ENCODE measurements at regions not wholly inside any gene's neighbourhood (a gene's known extent, or its start where the extent isn't known, plus 50 kb on each side); places are given as distances from the start of the nearest gene placed in this dataset.
A peak's percentile ranks its signal among the peaks of the same experiment; 100 is the strongest.
"Not testable (repeated sequence)": the region's sequence is repeated elsewhere in the genome, so short reads cannot be mapped to it uniquely, and the experiment has no call there.

DNA sequence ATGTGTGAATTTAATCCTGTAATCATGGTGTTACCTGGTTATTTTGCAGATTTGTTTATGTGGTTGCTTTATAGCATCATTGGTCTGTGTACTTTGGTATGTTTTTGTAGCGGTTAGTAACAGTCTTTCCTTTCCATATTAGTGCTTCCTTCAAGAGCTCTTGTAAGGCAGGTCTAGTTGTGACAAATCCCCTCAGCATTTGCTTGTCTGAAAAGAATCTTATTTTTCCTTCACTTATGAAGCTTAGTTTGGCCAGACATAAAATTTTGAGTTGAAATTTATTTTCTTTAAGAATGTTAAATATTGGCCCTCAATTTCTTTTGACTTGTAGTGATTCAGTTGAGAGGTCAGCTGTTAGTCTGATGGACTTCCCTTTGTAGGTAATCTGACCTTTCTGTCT, 1096.1 kb upstream of the SLIT2 start:
- DNase-seq (ENCODE audit: low read depth) = no peak

DNA sequence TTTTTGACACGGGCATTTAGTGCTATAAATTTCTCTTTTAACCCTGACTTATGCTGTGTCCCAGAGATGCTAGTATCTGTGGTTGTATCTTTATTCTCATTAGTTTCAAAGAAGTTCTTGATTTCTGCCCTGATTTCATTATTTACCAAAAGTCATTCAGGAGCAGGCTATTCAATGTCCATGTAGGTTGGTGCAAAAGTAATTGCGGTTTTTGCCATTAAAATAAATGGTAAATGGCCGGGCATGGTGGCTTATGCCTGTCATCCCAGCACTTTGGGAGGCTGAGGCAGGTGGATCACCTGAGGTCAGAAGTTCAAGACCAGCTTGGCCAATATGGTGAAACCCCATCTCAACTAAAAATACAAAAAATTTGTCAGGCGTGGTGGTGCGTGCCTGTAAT, 1097.4 kb upstream of the SLIT2 start:
- DNase-seq (ENCODE audit: low read depth) = not testable (repeated sequence)

DNA sequence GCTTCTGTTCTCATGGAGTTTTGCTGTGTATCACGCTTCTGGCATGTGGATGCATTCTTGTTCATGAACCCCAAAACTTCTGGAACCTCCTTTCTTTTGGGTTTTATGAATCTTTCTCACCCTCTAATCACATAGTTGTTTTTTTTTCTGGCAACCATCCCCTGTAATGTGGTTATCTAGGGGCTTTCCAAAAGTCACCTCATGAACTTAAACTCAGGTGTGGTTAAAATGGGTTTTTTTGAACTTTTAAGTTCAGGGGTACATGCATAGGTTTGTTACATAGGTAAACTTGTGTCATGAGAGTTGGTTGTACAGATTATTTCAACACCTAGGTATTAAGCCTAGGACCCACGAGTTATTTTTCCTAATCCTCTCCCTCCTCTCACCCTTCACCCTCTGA, 1099.4 kb upstream of the SLIT2 start:
- no peak for DNase-seq (ENCODE audit: low read depth)

DNA sequence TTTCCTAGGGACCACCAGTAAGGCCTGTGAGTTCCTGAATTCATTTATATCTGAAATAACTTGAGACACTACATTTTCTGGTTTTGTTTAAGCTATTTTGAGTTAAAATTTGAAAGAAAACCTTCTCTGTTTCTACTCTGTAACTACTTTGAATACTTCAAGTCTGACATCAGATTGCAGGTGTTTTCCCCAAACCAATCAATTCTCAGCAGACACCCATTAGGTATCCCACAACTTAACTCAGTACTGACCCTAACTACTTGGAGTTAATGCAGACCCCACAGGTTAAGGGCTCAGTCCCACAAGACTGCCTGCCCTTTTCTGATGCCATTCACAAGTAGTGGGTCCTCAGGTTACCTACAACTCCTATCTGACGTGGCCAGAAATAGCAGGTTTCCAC, 1100.0 kb upstream of the SLIT2 start:
- DNase-seq (ENCODE audit: low read depth) = no peak

DNA sequence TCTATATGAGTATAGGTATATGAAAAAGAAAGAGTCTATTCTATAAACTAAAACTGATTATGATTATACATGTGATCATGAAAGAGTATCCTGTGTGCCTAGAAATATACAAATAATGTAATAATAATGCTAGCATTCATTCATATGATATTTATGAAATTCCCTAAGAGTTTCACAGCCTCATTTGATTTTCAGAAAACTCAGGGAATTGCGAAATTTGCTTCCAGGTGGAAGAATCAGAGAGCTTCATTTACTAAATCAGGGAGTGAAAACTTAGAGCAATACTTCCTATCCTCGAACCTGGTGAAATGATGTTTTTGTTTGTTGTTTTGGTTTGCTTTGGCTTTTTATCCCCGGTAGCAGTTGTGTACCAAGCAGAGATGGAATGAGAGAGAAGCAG, 1105.7 kb upstream of the SLIT2 start:
- no peak for DNase-seq (ENCODE audit: low read depth)

DNA sequence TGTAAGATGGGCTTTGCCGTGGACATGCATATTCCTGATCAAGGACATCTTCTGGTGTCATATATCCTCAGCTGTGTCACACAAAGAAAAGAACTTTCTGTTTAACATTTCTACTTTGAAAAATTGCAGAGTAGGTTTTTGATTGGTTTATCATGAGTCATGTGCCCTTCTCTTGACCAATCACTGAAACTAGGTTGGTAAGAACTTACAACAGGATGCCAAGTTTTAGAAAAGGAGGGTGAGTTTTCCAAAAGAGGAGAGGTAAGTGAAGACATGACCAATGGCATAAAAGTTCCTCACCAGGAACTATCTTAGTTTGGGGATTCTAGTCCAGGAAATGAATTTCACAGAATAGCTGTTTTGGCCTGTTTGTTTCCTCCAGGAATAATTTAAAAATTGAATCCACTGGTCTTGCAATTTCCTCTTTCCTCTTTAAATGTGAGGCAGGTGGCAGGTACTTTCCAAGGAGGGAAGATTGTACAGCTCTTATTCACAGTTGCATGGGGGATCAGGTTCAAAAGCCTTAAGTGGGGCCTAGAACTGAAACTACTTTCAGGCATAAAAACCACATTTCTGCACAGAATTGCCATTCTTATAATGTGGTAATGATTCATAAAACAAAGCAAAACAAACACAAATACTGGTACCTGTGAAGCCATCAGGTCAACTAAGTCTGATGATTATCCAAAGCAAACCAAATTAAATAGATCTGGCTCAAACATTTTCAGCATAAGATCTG, 1114.5 kb upstream of the LCORL start:
- DNase-seq (ENCODE audit: low read depth) = no peak

DNA sequence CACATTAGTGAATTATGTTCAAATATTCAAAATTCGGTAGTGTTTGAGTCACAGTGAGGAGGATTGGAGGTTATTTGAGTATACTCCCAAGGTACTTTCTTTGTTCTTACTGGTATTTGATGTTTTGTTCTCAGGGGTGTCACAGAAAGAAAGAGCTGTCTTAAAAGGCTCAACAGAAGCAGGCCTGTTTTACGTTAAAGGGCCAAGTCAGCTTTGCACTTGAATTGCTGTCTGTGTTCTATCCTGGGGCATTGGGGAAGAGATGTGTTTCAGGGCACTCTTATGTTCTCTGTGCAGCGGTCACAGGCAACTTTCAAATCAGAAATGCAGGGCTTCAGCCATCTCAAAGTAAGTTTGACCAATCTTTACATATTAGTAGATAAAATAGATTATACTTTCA, 1113.1 kb upstream of the LCORL start:
- no peak for DNase-seq (ENCODE audit: low read depth)

DNA sequence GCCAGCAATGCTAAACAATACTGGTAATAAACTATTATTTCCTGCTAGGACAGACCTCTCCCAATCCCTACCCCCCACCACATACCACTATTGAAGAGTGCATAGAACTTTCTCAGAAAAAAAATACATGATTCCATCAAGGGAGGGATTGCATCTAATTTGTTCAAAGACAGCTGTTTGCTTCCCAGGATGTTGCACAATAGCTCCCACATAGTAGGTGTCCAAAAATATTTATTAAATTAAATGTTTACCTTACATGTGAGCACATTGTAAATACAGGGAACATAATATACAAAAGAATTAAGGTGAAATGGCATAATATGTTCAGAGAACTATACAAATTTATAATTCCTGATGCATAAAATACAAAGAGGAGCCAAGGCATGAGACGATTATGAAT, 1111.8 kb upstream of the LCORL start:
- no peak for DNase-seq (ENCODE audit: low read depth)

DNA sequence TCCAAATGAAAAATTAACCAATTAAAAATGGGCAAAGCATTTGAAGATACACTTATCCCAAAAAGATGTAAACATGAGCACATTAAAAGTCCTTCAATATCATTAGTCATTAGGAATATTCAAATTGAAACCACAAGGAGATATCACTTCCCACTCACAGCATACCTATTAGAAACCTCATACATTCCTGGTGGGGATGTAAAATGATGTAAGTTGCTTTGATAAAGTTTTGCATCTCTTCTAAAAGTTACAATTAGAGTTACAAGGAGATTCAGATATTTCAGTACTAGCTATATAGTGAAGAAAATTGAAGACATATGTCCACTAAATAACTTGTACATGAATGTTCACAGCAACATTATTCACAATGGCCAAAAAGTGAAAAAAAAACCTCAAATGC, 1109.3 kb upstream of the LCORL start:
- DNase-seq (ENCODE audit: low read depth) = peak; percentile 81

DNA sequence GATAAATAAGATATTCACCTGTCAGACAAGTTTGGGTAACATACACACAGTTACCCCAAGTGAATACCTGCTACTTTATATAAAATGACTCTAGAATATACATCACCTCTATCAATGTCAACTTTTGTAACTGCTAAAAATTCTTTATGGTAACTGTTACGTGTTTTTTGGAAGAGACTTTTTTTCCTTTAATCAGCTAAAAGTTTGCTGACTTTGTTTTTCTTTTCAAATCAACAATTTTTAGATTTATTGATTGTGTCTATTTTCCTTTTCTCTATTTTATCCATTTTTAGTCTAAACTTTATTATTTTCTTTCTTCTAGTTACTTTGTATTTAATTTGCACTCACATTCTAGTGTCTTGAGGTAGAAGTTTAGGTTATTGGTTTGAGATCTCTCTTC, 1106.6 kb upstream of the LCORL start:
- no peak for DNase-seq (ENCODE audit: low read depth)

DNA sequence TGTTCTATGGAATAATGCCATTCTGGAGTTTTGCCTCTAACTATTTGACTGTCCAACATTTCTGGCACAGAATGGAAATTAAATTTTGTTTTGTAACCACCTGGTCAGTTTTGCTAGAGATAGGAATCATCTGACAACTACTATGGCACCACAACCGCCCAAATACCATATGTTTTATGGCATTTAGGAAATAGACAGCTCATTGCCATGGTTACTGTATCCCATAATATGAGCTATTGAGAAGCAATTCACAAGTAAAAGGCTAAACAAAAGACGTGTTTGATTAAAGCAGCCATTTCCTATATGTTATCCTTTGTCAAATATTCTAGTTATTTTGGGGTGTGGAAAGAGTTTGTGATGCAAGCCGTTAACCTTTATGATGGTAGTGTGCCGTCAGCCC, 1105.3 kb upstream of the LCORL start:
- DNase-seq (ENCODE audit: low read depth) = no peak

DNA sequence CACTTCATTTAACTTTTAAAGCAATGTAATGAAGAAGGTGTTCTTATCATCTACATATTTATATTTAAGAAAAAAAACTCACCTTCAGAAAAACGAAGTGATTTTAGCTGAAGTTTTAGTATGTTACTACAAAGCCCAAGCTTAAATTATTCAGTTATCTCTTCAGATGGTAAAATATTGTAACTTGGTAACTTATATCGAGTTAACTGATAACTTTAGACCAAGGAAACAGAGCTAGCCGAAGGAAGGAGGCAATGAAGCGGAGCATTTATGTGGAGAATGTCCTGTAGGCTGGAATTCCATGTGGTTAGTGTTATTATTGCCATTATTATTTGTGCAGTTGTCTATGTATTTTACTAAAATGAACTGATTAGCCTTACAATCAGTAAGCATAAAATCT, 1102.1 kb upstream of the LCORL start:
- DNase-seq (ENCODE audit: low read depth) = no peak

DNA sequence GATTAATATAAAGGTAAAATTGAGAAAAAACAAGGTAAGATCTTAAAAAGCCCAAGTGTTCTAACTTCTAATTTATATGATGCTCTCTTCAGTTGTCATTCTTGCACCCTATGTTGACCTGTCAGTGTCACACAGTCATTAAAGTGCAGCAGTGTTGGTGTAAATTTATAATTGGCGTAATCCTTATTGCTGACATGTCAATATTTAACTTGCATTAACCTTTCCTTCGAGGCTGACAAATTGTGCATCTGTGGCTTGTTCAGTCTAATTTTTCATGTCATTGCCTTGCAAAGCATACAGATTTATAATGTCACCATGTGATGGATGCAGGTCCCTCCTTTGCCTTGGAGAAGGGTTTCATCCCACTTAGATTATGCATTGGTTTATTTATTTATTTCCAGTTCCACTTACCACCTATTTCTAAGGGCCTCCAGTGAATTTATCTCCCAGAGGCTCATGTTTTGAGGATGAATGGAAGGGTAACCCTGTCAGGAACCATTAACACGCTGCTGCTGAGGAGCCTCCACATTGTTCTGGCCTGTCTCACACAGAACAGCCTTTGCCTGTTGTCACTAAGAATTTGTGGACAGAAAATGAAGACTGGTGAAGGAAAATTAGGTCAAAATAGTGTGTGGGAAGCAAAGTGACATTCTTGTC, 1098.5 kb upstream of the LCORL start:
- DNase-seq (ENCODE audit: low read depth) = no peak

DNA sequence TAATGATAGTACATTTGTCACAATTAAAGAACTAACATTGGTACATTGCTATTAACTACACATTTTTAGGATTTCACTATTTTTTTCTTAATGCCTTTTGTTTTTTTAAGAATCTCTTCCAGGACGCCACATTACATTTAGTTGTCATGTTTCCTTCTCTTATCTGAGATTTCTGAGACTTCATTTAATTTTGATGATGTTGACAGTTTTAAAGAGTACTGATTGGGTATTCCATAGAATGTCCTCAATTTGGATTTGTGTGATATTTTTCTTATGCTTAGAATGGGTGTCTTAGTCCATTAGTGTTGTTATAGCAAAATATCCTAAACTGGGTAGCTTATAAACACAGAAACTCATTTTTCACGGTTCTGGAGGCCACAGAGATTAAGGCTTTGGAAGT, 1095.5 kb upstream of the LCORL start:
- DNase-seq (ENCODE audit: low read depth) = no peak

DNA sequence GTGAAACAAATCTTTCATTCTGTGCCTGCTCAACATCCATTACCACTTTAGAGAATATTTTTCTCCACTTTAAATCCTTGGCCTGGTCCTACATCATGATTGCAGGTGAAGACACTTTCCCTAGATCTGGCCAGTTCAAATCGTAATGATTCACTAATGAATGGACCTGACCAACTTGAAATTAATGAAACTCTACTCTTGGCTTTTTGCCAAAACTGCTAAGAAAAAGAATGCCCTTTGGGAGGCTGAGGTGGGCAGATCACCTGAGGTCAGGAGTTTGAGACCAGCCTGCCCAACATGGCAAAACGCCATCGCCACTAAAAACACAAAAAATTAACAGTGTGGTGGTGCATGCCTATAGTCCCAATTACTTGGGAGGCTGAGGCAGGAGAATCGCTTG, 1082.6 kb upstream of the LCORL start:
- no peak for DNase-seq (ENCODE audit: low read depth)

DNA sequence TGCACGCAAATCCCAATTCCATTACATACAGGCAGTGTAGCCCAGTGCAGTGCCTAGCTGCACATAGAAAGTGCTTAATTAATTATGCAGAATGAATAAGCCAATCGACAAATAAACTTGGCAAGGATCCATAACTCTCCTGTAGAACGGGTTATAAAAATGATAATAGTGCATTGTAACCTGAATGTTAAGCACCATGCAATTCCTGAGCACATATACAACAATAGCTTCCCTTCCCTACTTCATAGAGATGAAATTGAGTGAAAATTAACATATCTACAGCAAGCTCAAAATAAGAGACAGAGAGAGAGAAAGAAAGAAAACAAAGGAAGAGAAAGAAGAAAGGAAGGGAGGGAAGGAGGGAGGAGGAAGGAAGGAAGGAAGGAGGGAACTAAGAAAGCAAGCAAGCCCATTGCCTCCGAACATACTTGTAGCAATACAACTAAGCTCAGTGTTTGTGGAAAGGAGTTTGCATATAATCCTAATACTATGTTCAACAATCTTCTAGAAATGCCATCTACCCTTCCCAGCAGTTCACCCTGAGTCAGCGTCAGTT, 1074.0 kb upstream of the LCORL start:
- no peak for DNase-seq (ENCODE audit: low read depth)

DNA sequence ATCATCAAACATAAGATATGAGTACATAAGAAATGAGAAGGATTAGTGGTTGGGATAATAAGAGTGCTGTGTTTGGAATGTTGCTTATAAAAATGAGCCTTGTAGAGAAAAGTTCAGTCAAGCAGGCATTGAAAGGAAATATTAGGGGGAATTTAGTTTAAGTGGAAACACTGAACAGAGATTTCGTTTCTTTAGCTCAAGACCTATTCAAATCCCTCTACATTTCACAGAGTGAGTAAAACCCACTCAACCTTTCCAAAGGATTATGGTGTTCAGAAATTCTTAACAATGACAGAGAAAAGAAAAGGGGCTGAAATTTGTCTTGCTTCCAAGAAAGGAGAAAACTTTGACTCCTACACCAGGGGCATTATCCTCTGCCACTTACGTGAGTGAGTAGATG, 1072.4 kb upstream of the LCORL start:
- no peak for DNase-seq (ENCODE audit: low read depth)

DNA sequence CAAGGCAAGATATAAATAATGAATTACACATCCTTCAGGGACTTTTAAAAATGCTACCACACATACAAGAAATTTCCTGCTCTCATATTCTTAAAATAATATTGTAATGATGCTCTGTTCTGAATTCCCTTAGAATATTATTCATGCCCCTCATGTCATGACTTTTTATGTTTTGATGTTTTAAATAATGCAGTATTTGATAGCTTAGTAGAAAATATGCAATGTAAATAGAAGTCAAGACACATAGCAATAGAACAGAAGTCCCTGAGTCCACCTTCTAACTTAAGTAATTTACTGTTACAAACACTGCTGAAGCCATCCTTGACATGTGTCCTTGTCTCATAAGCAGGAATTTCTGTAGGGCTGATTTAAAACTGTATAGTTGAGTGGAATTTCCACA, 1071.2 kb upstream of the LCORL start:
- no peak for DNase-seq (ENCODE audit: low read depth)

DNA sequence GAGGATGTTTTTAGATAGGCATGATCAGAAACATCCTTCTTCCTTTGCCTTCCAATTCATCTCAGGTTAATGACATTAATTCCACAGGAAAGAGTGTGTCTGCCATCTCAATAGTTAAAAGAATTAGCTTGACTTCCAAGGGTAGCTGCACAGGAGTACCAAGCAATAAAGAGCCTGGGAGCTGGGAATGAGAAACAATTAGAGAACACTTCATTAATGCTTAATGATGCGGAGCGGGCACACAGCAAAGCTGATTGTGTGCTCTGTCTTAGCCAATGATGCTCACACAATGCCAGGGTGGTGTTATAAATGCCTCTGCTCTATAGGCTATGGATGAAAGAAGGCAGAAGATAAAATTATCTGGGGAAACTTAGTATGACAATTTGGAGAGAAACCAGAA, 1052.5 kb upstream of the LCORL start:
- DNase-seq (ENCODE audit: low read depth) = no peak

DNA sequence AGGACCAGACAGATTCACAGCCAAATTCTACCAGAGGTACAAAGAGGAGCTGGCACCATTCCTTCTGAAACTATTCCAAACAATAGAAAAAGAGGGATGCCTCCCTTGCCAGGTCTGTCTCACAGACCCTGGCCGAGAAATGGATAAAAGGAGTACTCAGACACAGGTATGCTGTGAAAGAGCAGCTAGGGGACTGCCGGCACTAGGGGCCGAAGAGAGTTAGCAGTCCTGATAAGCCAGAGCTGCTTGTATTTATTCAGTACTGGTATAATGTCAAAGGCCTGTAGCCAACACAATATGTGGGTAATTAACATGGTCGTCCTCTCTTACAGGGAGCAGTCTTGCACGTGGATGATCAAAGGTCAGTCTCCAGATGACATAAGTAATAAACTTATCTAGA, 1042.1 kb upstream of the LCORL start:
- DNase-seq (ENCODE audit: low read depth) = no peak

DNA sequence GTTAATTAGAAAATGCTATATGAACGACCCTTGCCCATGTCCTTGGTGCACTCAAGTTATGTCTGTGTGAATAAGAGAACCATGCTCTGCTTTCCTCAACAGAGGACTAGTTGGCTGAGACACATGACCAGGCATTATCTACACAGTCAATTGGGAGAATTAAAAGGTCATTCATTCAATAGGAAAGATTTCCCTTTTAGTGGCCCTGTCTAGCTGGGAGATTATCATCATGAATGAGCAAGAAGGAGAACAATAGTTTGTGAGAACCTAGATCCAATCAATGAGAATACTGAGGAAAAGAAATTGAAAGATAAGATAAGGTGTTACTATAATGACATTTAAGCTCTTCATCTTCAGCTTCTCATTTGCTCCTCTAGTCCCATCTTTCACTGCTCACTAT, 1033.4 kb upstream of the LCORL start:
- DNase-seq (ENCODE audit: low read depth) = no peak

DNA sequence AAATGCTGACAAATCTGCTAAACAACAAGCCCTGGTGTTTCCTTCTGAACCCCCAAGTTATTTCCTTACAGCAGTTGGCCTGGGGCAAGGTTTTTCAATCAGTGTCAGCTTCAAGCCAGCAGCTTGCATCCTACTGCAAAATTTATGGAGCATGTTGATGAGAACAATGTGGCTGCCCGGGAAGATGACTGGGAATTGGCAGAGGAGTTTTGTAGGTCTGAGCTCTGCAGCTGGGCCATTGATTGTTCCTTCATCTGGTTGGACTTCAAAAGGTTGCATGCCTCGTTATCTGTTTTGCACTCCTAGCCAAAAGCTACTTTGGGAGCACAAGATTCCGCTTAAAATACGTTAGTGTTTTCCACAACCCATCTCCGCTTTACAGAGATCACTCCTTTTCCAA, 1030.3 kb upstream of the LCORL start:
- peak; percentile 20 for DNase-seq (ENCODE audit: low read depth)

DNA sequence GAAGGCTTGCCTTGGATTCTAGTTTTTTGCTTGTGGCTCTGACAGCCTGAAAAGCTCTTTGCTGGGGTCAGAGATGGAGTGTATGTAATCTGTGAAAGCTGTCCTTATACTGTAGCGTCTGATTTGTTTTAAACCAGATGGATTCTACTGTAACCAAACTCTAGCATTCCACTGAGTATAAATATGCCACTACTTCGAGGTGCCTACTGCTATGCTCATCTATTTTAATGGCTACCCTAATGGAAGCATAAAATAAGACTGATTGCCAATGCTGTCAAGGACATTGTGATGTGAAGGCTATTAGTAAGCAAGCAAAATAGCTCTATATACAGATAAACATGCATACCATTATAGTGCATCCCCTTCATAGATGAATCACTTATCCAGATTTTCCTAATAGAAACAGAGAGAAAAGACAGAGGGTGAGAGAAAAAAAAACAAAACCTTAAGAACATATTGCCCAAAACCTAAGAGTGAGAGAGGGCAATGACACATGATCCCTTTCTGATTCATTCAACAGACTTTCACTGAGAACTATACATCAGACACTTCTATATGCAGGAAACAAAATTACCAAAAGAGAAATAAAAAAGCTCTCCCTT, 1025.8 kb upstream of the LCORL start:
- DNase-seq (ENCODE audit: low read depth) = peak; percentile 17
